Left ventricle myocardium inferior (tissue), 1 donor: ENCODE measurements at regions not wholly inside any gene's neighbourhood (a gene's known extent, or its start where the extent isn't known, plus 50 kb on each side); places are given as distances from the start of the nearest gene placed in this dataset.

Source experiments
- DNase-seq: peaks from one replicate; pipeline ENCODE4 v3.0.0-alpha.2; 2020
- H3K27ac ChIP-seq: fragments of 200-600 bp; replicated peaks from 2 replicates; pipeline ENCODE4 v1.8.0; 2021
- H3K27me3 ChIP-seq: fragments of 200-600 bp; 2 replicates; pipeline ENCODE4 v1.8.0; 2021; ENCODE audit warnings: low read depth
- H3K36me3 ChIP-seq: fragments of 200-600 bp; 2 replicates; pipeline ENCODE4 v1.8.0; 2021
- H3K4me1 ChIP-seq: fragments of 200-600 bp; 2 replicates; pipeline ENCODE4 v1.8.0; 2021
- H3K4me3 ChIP-seq: fragments of 200-600 bp; 2 replicates; pipeline ENCODE4 v1.8.0; 2021; ENCODE audit warnings: mild to moderate bottlenecking, moderate library complexity
- H3K9me3 ChIP-seq: fragments of 200-600 bp; replicated peaks from 2 replicates; pipeline ENCODE4 v1.8.0; 2021
- intact Hi-C: fragments of 100-400 bp; cut with micrococcal nuclease; formaldehyde crosslinking; loops from one replicate; pipeline ENCODE4 v1.11.0; 2022
- TF ChIP-seq, protein P1 (sequence below): fragments of 200-600 bp; IDR thresholded peaks from 2 replicates; pipeline ENCODE4 v1.8.0; 2021; ENCODE audit warnings: antibody characterized with exemption, mild to moderate bottlenecking, borderline replicate concordance
- donor health status: DM: no; HTN: yes; CAD: no; lungs with severe emphysema.

DNA sequence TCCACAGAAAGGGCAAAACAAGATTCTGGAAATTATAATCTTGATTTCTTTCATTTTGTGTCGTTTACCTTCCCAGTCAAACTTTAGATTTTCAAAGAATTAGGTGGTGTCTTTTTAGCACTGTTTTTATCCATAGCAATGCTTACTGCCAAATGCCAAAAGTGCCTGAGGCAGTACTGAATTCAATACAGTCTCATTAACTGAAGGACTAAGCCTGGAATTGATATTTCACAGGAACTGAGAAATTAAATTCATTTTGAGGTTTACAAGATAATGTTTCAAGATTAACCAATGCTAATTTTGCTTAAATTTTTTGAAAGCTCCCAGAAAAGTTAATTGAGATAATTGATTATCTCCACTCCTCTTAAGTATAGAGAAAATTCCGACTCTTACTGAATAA lies 68.8 kb upstream of the ARHGAP24 start:
- Histone ChIP-seq H3K27me3 (no peaks in the 10 kb centered on the region), H3K36me3 (no peaks in the 10 kb centered on the region), H3K27ac (no peak overlapping the region), H3K9me3 (no peaks in the 10 kb centered on the region), H3K4me3 (no peak overlapping the region), H3K4me1 (peaks cover 8% of the 10 kb centered on the region)
- no peak for DNase-seq
- TF ChIP-seq, protein P1, sequence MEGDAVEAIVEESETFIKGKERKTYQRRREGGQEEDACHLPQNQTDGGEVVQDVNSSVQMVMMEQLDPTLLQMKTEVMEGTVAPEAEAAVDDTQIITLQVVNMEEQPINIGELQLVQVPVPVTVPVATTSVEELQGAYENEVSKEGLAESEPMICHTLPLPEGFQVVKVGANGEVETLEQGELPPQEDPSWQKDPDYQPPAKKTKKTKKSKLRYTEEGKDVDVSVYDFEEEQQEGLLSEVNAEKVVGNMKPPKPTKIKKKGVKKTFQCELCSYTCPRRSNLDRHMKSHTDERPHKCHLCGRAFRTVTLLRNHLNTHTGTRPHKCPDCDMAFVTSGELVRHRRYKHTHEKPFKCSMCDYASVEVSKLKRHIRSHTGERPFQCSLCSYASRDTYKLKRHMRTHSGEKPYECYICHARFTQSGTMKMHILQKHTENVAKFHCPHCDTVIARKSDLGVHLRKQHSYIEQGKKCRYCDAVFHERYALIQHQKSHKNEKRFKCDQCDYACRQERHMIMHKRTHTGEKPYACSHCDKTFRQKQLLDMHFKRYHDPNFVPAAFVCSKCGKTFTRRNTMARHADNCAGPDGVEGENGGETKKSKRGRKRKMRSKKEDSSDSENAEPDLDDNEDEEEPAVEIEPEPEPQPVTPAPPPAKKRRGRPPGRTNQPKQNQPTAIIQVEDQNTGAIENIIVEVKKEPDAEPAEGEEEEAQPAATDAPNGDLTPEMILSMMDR = no peak
- intact Hi-C loops = no loop called here

DNA sequence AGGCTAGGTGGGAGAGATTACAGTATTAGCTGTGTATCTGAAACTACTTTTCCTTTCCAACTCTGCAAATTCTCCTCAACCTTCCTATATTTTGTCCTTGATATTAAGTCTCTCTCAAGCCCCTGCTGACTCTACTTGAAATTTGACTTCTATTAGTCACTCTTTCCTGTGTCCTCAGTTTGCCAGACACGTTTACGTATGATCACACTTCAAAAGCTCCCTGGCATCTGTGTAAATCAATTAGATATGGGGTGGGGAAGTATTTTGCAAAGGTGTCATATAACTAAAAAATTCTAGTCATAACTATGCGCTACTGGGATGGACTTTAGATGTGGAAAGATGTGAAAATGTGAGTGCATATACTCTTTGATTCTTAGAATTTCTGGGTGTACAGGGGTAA lies 67.4 kb upstream of the ARHGAP24 start:
- no peak for DNase-seq
- intact Hi-C loops = no loop called here
- no peak overlapping the region for H3K27ac ChIP-seq

DNA sequence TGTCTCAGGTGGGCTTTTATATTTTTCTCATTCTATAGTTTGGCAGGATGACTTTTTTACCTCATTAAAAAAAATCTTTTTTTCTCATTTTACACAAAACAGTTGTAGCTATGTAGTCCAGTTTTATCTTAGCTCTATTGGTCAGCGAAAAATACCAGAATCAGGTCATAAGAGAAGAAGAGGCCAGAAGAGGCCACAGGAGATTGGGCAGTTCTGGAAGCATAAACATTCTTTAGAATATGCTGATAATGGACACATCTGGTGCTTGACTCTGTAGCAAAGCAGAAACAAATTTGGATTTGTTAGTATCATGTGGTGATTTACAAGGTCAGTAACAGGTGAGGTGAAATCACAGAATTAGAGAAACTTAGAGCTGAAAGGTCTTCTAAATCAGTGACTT lies 66.6 kb upstream of the ARHGAP24 start:
- Histone ChIP-seq H3K4me1 (no peaks in the 10 kb centered on the region), H3K4me3 (no peak overlapping the region), H3K27me3 (no peaks in the 10 kb centered on the region), H3K36me3 (no peaks in the 10 kb centered on the region), H3K9me3 (no peaks in the 10 kb centered on the region), H3K27ac (no peak overlapping the region)
- no peak for DNase-seq
- TF ChIP-seq, protein P1 = no peak
- intact Hi-C loops = no loop called here

More for the DNA sequence above, 67.4 kb upstream of the ARHGAP24 start:
- Histone ChIP-seq H3K4me3 (no peak overlapping the region), H3K27me3 (no peaks in the 10 kb centered on the region), H3K36me3 (no peaks in the 10 kb centered on the region), H3K9me3 (no peaks in the 10 kb centered on the region), H3K4me1 (peaks cover 5% of the 10 kb centered on the region)
- TF ChIP-seq, protein P1 = no peak

DNA sequence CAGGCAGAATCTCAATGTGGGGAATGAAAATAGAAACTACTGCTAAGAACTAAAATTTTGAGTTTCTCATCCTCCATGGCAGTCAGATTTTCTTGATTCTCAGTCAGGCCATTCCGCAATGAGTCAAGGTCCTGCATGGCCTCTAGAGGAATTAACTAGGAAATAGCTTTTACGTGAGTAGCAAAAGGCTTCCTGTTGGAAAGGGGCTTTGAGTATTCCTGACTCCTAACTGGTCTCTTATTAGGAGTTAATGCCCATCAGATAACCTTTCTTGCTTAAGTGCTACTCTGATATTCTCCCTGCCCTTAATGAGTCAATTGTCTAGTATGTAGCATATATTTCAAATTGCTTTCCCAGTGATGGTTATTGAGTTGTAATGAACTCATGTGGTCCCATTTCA lies 65.7 kb upstream of the ARHGAP24 start:
- H3K27me3 ChIP-seq = no peaks in the 10 kb centered on the region
- TF ChIP-seq, protein P1 = no peak
- intact Hi-C loops = no loop called here
- no peak overlapping the region for H3K4me3 ChIP-seq
- H3K4me1 ChIP-seq = no peaks in the 10 kb centered on the region
- H3K27ac ChIP-seq = no peak overlapping the region
- no peaks in the 10 kb centered on the region for H3K36me3 ChIP-seq
- no peaks in the 10 kb centered on the region for H3K9me3 ChIP-seq
- DNase-seq = no peak

DNA sequence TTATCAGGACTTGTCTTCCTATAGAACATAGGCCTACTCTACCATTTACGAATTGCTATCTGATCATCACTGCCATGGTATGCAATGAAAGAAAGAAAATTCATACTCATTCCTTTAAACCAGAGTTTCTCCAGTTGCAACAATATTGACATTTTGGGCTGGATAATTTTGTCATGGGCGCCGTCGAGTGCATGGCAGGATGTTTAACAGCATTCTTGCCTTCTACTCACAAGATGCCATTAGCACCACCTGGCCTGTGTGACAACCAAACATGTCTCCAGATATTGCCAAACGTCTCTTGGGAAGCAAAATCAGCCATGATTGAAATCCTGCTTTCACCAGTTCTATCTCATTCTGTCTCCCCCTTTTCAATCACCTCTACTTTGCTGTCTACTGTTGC lies 63.6 kb upstream of the ARHGAP24 start:
- H3K27ac ChIP-seq = no peak overlapping the region
- TF ChIP-seq, protein P1 = no peak
- H3K36me3 ChIP-seq = no peaks in the 10 kb centered on the region
- H3K4me3 ChIP-seq = no peak overlapping the region
- DNase-seq = no peak
- intact Hi-C loops = no loop called here
- H3K4me1 ChIP-seq = no peaks in the 10 kb centered on the region
- no peaks in the 10 kb centered on the region for H3K27me3 ChIP-seq
- no peaks in the 10 kb centered on the region for H3K9me3 ChIP-seq

DNA sequence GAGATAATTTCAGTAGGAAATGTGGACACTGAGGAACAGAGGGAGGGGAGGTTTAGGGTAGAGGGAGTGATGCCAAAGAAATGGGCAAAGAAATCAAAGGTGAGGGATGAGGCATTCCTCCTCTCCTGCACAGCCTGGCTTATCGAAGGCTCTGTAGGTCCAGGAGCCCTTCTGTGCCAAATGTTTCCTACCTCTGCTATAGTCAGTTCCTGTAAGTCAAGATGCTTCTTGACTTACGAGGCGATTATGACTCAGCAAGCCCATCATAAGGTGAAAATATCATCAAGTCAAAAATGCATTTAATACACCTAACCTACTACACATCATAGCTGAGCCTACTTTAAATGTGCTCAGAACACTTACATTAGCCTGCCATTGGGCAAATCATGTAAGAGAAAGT lies 60.0 kb upstream of the ARHGAP24 start:
- Histone ChIP-seq H3K4me1 (no peaks in the 10 kb centered on the region), H3K36me3 (no peaks in the 10 kb centered on the region), H3K27ac (no peak overlapping the region), H3K4me3 (no peak overlapping the region), H3K27me3 (no peaks in the 10 kb centered on the region), H3K9me3 (no peaks in the 10 kb centered on the region)
- intact Hi-C loops = no loop called here
- no peak for DNase-seq
- TF ChIP-seq, protein P1 = no peak
